ENCODE measurements at regions not wholly inside any gene's neighbourhood (a gene's known extent, or its start where the extent isn't known, plus 50 kb on each side); places are given as distances from the start of the nearest gene placed in this dataset.
"Not testable (repeated sequence)": the region's sequence is repeated elsewhere in the genome, so short reads cannot be mapped to it uniquely, and the experiment has no call there.

GRCh38 chr21:17679002-17679600 is 66.4 kb upstream of the BTG3 start:
- Histone ChIP-seq H3K4me1 (ENCODE audit: insufficient read depth) (no peaks in the 10 kb centered on the region), H3K9me2 (ENCODE audit: insufficient read depth) (no peaks in the 10 kb centered on the region), H3K27me3 (ENCODE audit: insufficient read depth) (no peaks in the 10 kb centered on the region), H3K27ac (ENCODE audit: low read depth) (no peak overlapping the region), H4K20me1 (replicated peaks; ENCODE audit: insufficient read depth) (no peaks in the 10 kb centered on the region), H3F3A (replicated peaks; ENCODE audit: low read depth) (no peaks in the 10 kb centered on the region), H3K4me2 (no peak overlapping the region), H2AFZ (no peak overlapping the region), H3K36me3 (ENCODE audit: insufficient read depth) (no peaks in the 10 kb centered on the region), H3K79me2 (replicated peaks; ENCODE audit: insufficient read depth) (no peaks in the 10 kb centered on the region), H3K4me3 (no peak overlapping the region)
- ATAC-seq (peak; percentile 63), DNase-seq (ENCODE audit: low spot score) (peak; percentile 76)
- H3K9me3 Mint-ChIP-seq, result peaks cover 3% of the 10 kb centered on the region; the same call in 1 of the 3 replicates
- no peaks in the 10 kb centered on the region for H3K36me3 Mint-ChIP-seq (ENCODE audit: low read depth)
- TF ChIP-seq, protein P1, sequence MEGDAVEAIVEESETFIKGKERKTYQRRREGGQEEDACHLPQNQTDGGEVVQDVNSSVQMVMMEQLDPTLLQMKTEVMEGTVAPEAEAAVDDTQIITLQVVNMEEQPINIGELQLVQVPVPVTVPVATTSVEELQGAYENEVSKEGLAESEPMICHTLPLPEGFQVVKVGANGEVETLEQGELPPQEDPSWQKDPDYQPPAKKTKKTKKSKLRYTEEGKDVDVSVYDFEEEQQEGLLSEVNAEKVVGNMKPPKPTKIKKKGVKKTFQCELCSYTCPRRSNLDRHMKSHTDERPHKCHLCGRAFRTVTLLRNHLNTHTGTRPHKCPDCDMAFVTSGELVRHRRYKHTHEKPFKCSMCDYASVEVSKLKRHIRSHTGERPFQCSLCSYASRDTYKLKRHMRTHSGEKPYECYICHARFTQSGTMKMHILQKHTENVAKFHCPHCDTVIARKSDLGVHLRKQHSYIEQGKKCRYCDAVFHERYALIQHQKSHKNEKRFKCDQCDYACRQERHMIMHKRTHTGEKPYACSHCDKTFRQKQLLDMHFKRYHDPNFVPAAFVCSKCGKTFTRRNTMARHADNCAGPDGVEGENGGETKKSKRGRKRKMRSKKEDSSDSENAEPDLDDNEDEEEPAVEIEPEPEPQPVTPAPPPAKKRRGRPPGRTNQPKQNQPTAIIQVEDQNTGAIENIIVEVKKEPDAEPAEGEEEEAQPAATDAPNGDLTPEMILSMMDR (conservative IDR thresholded peaks at IDR 0.05; ENCODE audit: low read depth in 2 of 2), result peak; percentile 79 to 91
- no peak for TF ChIP-seq NANOG (IDR thresholded peaks at IDR 0.05; ENCODE audit: borderline replicate concordance)
- H3K4me3 Mint-ChIP-seq, result no peak overlapping the region
- no peak overlapping the region for H3K27ac Mint-ChIP-seq
- no peaks in the 10 kb centered on the region for H3K4me1 Mint-ChIP-seq
- peaks cover 2% of the 10 kb centered on the region for H3K27me3 Mint-ChIP-seq (ENCODE audit: insufficient read depth, low read depth, poor library complexity)

GRCh38 chr21:17676930-17677329 is 64.2 kb upstream of the BTG3 start:
- H3K4me2 ChIP-seq; H3K4me1 ChIP-seq (ENCODE audit: insufficient read depth); H3K36me3 ChIP-seq (ENCODE audit: insufficient read depth); H2AFZ ChIP-seq; H3K27me3 ChIP-seq (ENCODE audit: insufficient read depth); H3K27ac ChIP-seq (ENCODE audit: low read depth); H3K4me1 Mint-ChIP-seq; H3F3A ChIP-seq (replicated peaks; ENCODE audit: low read depth); H3K79me2 ChIP-seq (replicated peaks; ENCODE audit: insufficient read depth); H3K4me3 ChIP-seq; H3K36me3 Mint-ChIP-seq (ENCODE audit: low read depth); H3K27me3 Mint-ChIP-seq (ENCODE audit: insufficient read depth, low read depth, poor library complexity); H3K27ac Mint-ChIP-seq; ATAC-seq; DNase-seq (ENCODE audit: low spot score); H3K4me3 Mint-ChIP-seq; H4K20me1 ChIP-seq (replicated peaks; ENCODE audit: insufficient read depth); H3K9me3 Mint-ChIP-seq: not testable (repeated sequence)
- H3K9me2 ChIP-seq (ENCODE audit: insufficient read depth), result peaks cover 12% of the 10 kb centered on the region

GRCh38 chr21:17674106-17674505 is 61.4 kb upstream of the BTG3 start:
- Mint-ChIP-seq H3K4me3 (no peak overlapping the region), H3K27ac (no peak overlapping the region), H3K36me3 (ENCODE audit: low read depth) (no peaks in the 10 kb centered on the region), H3K27me3 (ENCODE audit: insufficient read depth, low read depth, poor library complexity) (peaks cover 5% of the 10 kb centered on the region), H3K9me3 (peaks cover 3% of the 10 kb centered on the region; the same call in 2 of the 3 replicates), H3K4me1 (peaks cover 9% of the 10 kb centered on the region)
- Histone ChIP-seq H3F3A (replicated peaks; ENCODE audit: low read depth) (no peaks in the 10 kb centered on the region), H2AFZ (no peak overlapping the region), H3K79me2 (replicated peaks; ENCODE audit: insufficient read depth) (no peaks in the 10 kb centered on the region), H3K4me1 (ENCODE audit: insufficient read depth) (peaks cover 8% of the 10 kb centered on the region; the same call in 1 of the 2 replicates), H3K9me2 (ENCODE audit: insufficient read depth) (peaks cover 14% of the 10 kb centered on the region), H3K27ac (ENCODE audit: low read depth) (no peak overlapping the region), H3K36me3 (ENCODE audit: insufficient read depth) (no peaks in the 10 kb centered on the region), H4K20me1 (replicated peaks; ENCODE audit: insufficient read depth) (no peaks in the 10 kb centered on the region), H3K4me3 (no peak overlapping the region), H3K4me2 (no peak overlapping the region), H3K27me3 (ENCODE audit: insufficient read depth) (no peaks in the 10 kb centered on the region)
- no peak for ATAC-seq
- no peak for DNase-seq (ENCODE audit: low spot score)
- TF ChIP-seq, protein P1 (conservative IDR thresholded peaks at IDR 0.05; ENCODE audit: low read depth in 2 of 2), result no peak
- TF ChIP-seq, protein P2, sequence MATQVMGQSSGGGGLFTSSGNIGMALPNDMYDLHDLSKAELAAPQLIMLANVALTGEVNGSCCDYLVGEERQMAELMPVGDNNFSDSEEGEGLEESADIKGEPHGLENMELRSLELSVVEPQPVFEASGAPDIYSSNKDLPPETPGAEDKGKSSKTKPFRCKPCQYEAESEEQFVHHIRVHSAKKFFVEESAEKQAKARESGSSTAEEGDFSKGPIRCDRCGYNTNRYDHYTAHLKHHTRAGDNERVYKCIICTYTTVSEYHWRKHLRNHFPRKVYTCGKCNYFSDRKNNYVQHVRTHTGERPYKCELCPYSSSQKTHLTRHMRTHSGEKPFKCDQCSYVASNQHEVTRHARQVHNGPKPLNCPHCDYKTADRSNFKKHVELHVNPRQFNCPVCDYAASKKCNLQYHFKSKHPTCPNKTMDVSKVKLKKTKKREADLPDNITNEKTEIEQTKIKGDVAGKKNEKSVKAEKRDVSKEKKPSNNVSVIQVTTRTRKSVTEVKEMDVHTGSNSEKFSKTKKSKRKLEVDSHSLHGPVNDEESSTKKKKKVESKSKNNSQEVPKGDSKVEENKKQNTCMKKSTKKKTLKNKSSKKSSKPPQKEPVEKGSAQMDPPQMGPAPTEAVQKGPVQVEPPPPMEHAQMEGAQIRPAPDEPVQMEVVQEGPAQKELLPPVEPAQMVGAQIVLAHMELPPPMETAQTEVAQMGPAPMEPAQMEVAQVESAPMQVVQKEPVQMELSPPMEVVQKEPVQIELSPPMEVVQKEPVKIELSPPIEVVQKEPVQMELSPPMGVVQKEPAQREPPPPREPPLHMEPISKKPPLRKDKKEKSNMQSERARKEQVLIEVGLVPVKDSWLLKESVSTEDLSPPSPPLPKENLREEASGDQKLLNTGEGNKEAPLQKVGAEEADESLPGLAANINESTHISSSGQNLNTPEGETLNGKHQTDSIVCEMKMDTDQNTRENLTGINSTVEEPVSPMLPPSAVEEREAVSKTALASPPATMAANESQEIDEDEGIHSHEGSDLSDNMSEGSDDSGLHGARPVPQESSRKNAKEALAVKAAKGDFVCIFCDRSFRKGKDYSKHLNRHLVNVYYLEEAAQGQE (IDR thresholded peaks at IDR 0.05; ENCODE audit: unreplicated experiment), result no peak
- TF ChIP-seq CREB1 (CRISPR knock-in tag; IDR thresholded peaks at IDR 0.05; ENCODE audit: low read depth) (no peak), ZNF331 (CRISPR knock-in tag; IDR thresholded peaks at IDR 0.05; ENCODE audit: low read depth) (no peak), ZNF114 (CRISPR knock-in tag; IDR thresholded peaks at IDR 0.05) (no peak), EZH2phosphoT487 (IDR thresholded peaks at IDR 0.05; ENCODE audit: unreplicated experiment) (no peak)
